Osteocyte (in vitro differentiated cells): ENCODE measurements at regions not wholly inside any gene's neighbourhood (a gene's known extent, or its start where the extent isn't known, plus 50 kb on each side); places are given as distances from the start of the nearest gene placed in this dataset.

Experiments used
- DNase-seq: peaks from one replicate; pipeline ENCODE4 v3.0.0; 2021; ENCODE audit warnings: mixed read lengths; ENCODE audit not compliant: unreplicated experiment; ENCODE audit errors: extremely low spot score
- H3K27ac Mint-ChIP-seq: one replicate; pipeline ENCODE4 v1.8.0; 2021; ENCODE audit warnings: mild to moderate bottlenecking, mixed read lengths; ENCODE audit not compliant: unreplicated experiment
- H3K27me3 Mint-ChIP-seq: one replicate; pipeline ENCODE4 v1.8.0; 2021; ENCODE audit warnings: mixed read lengths; ENCODE audit not compliant: unreplicated experiment
- H3K36me3 Mint-ChIP-seq: one replicate; pipeline ENCODE4 v1.8.0; 2021; ENCODE audit warnings: mixed read lengths; ENCODE audit not compliant: unreplicated experiment
- H3K4me1 Mint-ChIP-seq: one replicate; pipeline ENCODE4 v1.8.0; 2021; ENCODE audit warnings: mixed read lengths; ENCODE audit not compliant: unreplicated experiment
- H3K4me3 Mint-ChIP-seq: one replicate; pipeline ENCODE4 v1.8.0; 2021; ENCODE audit warnings: mild to moderate bottlenecking, moderate library complexity, mixed read lengths; ENCODE audit not compliant: unreplicated experiment
- H3K9me3 Mint-ChIP-seq: one replicate; pipeline ENCODE4 v1.8.0; 2021; ENCODE audit warnings: mixed read lengths; ENCODE audit not compliant: unreplicated experiment
- CTCF ChIP-seq: fragments of 200-600 bp; sonication (generic); IDR thresholded peaks from 2 replicates; pipeline ENCODE4 v1.5.0; 2021; ENCODE audit warnings: antibody characterized with exemption, mild to moderate bottlenecking, moderate library complexity

GRCh38 chr14:51180577-51180976 lies 59.5 kb upstream of the TMX1 start:
- no peak for TF ChIP-seq CTCF
- no peak overlapping the region for H3K4me3 Mint-ChIP-seq
- peaks cover 2% of the 10 kb centered on the region for H3K4me1 Mint-ChIP-seq
- H3K36me3 Mint-ChIP-seq, result no peaks in the 10 kb centered on the region
- peaks cover 20% of the 10 kb centered on the region for H3K27me3 Mint-ChIP-seq
- DNase-seq, result no peak
- H3K9me3 Mint-ChIP-seq, result no peaks in the 10 kb centered on the region
- H3K27ac Mint-ChIP-seq, result no peak overlapping the region

- Mint-ChIP-seq H3K4me3 (no peak overlapping the region), H3K9me3 (no peaks in the 10 kb centered on the region), H3K27ac (no peak overlapping the region), H3K36me3 (no peaks in the 10 kb centered on the region), H3K27me3 (peaks cover 7% of the 10 kb centered on the region), H3K4me1 (no peaks in the 10 kb centered on the region)
- no peak for TF ChIP-seq CTCF
- no peak for DNase-seq
These were observed 57.9 kb upstream of the TMX1 start for GRCh38 chr14:51182131-51182565.

GRCh38 chr14:51185180-51185579 lies 54.9 kb upstream of the TMX1 start:
- peaks cover 6% of the 10 kb centered on the region for H3K4me1 Mint-ChIP-seq
- TF ChIP-seq CTCF, result no peak
- H3K27me3 Mint-ChIP-seq, result peaks cover 5% of the 10 kb centered on the region
- H3K27ac Mint-ChIP-seq, result no peak overlapping the region
- H3K36me3 Mint-ChIP-seq, result no peaks in the 10 kb centered on the region
- H3K4me3 Mint-ChIP-seq, result no peak overlapping the region
- DNase-seq, result no peak
- no peaks in the 10 kb centered on the region for H3K9me3 Mint-ChIP-seq

GRCh38 chr14:51185754-51186153 lies 54.3 kb upstream of the TMX1 start:
- H3K4me1 Mint-ChIP-seq, result peaks cover 6% of the 10 kb centered on the region
- H3K27ac Mint-ChIP-seq, result no peak overlapping the region
- no peak for DNase-seq
- no peaks in the 10 kb centered on the region for H3K36me3 Mint-ChIP-seq
- H3K4me3 Mint-ChIP-seq, result no peak overlapping the region
- no peak for TF ChIP-seq CTCF
- H3K27me3 Mint-ChIP-seq, result peaks cover 5% of the 10 kb centered on the region
- H3K9me3 Mint-ChIP-seq, result no peaks in the 10 kb centered on the region

GRCh38 chr14:51188566-51189185 lies 51.4 kb upstream of the TMX1 start:
- Mint-ChIP-seq H3K4me3 (no peak overlapping the region), H3K9me3 (no peaks in the 10 kb centered on the region), H3K27me3 (peaks cover 4% of the 10 kb centered on the region), H3K27ac (no peak overlapping the region), H3K36me3 (no peaks in the 10 kb centered on the region), H3K4me1 (peaks cover 6% of the 10 kb centered on the region)
- no peak for TF ChIP-seq CTCF
- no peak for DNase-seq
